Astrocyte (in vitro differentiated cells and primary cell): ENCODE measurements at regions not wholly inside any gene's neighbourhood (a gene's known extent, or its start where the extent isn't known, plus 50 kb on each side); places are given as distances from the start of the nearest gene placed in this dataset.

Experiments
- DNase-seq: peaks from one replicate; pipeline ENCODE4 v3.0.0-alpha.2; 2010; ENCODE audit warnings: low read depth
- FAIRE-seq: peaks from 2 replicates; lab custom pipeline; 2011; peaks lifted over from hg19 to GRCh38; lab: Jason Lieb, UNC
- H2AFZ ChIP-seq: 2 replicates; pipeline ENCODE4 v1.6.0; 2012; ENCODE audit warnings: low read depth, low read length, inconsistent platforms
- H3K27ac ChIP-seq: 2 replicates; pipeline ENCODE4 v1.5.1; 2011; ENCODE audit warnings: low read depth, low read length, inconsistent platforms
- H3K27me3 ChIP-seq: 2 replicates; pipeline ENCODE4 v1.6.0; 2011; ENCODE audit warnings: low read length, inconsistent platforms; ENCODE audit not compliant: insufficient read depth
- H3K36me3 ChIP-seq: 2 replicates; pipeline ENCODE4 v1.5.1; 2011; ENCODE audit warnings: low read length, inconsistent platforms; ENCODE audit not compliant: insufficient read depth
- H3K4me1 ChIP-seq: 2 replicates; pipeline ENCODE4 v1.5.1; 2011; ENCODE audit warnings: low read length, inconsistent platforms; ENCODE audit not compliant: insufficient read depth
- H3K4me2 ChIP-seq: 2 replicates; pipeline ENCODE4 v1.6.0; 2012; ENCODE audit warnings: low read length, inconsistent platforms
- H3K4me3 ChIP-seq: 2 replicates; pipeline ENCODE4 v1.5.1; 2011; ENCODE audit warnings: low read depth, mild to moderate bottlenecking, low read length, inconsistent platforms; ENCODE audit not compliant: insufficient read depth
- H3K79me2 ChIP-seq: 2 replicates; pipeline ENCODE4 v1.6.0; 2012; ENCODE audit warnings: mild to moderate bottlenecking, low read length, inconsistent platforms; ENCODE audit not compliant: insufficient read depth
- H3K9ac ChIP-seq: 2 replicates; pipeline ENCODE4 v1.6.0; 2012; ENCODE audit warnings: mild to moderate bottlenecking, low read length, inconsistent platforms
- H3K9me3 ChIP-seq: 2 replicates; pipeline ENCODE4 v1.5.1; 2012; ENCODE audit warnings: low read depth, mild to moderate bottlenecking, low read length, inconsistent platforms; ENCODE audit not compliant: insufficient read depth
- H4K20me1 ChIP-seq: 2 replicates; pipeline ENCODE4 v1.6.0; 2012; ENCODE audit warnings: low read length, inconsistent platforms; ENCODE audit not compliant: insufficient read depth
- H3K27ac Mint-ChIP-seq: one replicate; pipeline ENCODE4 v1.8.0; 2021; ENCODE audit warnings: mild to moderate bottlenecking, mixed read lengths; ENCODE audit not compliant: unreplicated experiment
- H3K27me3 Mint-ChIP-seq: one replicate; pipeline ENCODE4 v1.8.0; 2021; ENCODE audit warnings: low read depth, mixed read lengths; ENCODE audit not compliant: unreplicated experiment
- H3K36me3 Mint-ChIP-seq: one replicate; pipeline ENCODE4 v1.8.0; 2021; ENCODE audit warnings: low read depth, mixed read lengths; ENCODE audit not compliant: unreplicated experiment
- H3K4me1 Mint-ChIP-seq: one replicate; pipeline ENCODE4 v1.8.0; 2021; ENCODE audit warnings: low read depth, mixed read lengths; ENCODE audit not compliant: unreplicated experiment
- H3K4me3 Mint-ChIP-seq: one replicate; pipeline ENCODE4 v1.8.0; 2021; ENCODE audit warnings: mild to moderate bottlenecking, moderate library complexity, mixed read lengths; ENCODE audit not compliant: unreplicated experiment
- H3K9me3 Mint-ChIP-seq: one replicate; pipeline ENCODE4 v1.8.0; 2021; ENCODE audit warnings: mild to moderate bottlenecking, mixed read lengths; ENCODE audit not compliant: unreplicated experiment
- EZH2 ChIP-seq: IDR thresholded peaks from 2 replicates; pipeline ENCODE4 v1.6.1; 2012; ENCODE audit warnings: mild to moderate bottlenecking, low read length, inconsistent platforms; ENCODE audit not compliant: insufficient read depth
- TF ChIP-seq, protein P1 (sequence below): IDR thresholded peaks from 2 replicates; pipeline ENCODE4 v1.5.1; 2011; ENCODE audit warnings: low read depth, mild to moderate bottlenecking, inconsistent platforms, low read length, moderate library complexity; ENCODE audit not compliant: insufficient read depth

DNA sequence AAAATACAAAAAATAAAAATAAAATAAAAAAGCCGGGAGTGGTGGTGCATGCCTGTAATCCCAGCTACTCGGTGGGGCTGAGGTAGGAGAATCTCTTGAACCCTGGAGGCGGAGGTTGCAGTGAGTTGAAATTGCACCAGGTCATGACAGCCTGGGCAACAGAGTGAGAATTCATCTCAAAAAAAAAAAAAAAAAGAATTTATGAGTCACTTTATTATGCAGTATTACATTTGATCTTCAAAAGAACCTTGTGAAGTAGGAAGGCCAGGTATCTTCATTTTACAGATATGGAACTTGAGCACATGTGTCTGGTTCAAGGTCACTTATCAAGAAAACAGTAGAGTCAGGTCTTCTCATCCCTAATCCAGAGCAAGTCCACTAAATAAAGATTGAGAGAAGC is 459.4 kb upstream of the HNRNPA3 start:
- Histone ChIP-seq H2AFZ (no peak overlapping the region), H3K27me3 (no peaks in the 10 kb centered on the region), H3K36me3 (no peaks in the 10 kb centered on the region), H3K79me2 (no peaks in the 10 kb centered on the region), H3K4me3 (no peak overlapping the region), H3K4me1 (no peaks in the 10 kb centered on the region), H3K9me3 (no peaks in the 10 kb centered on the region), H3K27ac (no peak overlapping the region), H4K20me1 (no peaks in the 10 kb centered on the region), H3K4me2 (no peak overlapping the region), H3K9ac (no peak overlapping the region)
- TF ChIP-seq, protein P1, sequence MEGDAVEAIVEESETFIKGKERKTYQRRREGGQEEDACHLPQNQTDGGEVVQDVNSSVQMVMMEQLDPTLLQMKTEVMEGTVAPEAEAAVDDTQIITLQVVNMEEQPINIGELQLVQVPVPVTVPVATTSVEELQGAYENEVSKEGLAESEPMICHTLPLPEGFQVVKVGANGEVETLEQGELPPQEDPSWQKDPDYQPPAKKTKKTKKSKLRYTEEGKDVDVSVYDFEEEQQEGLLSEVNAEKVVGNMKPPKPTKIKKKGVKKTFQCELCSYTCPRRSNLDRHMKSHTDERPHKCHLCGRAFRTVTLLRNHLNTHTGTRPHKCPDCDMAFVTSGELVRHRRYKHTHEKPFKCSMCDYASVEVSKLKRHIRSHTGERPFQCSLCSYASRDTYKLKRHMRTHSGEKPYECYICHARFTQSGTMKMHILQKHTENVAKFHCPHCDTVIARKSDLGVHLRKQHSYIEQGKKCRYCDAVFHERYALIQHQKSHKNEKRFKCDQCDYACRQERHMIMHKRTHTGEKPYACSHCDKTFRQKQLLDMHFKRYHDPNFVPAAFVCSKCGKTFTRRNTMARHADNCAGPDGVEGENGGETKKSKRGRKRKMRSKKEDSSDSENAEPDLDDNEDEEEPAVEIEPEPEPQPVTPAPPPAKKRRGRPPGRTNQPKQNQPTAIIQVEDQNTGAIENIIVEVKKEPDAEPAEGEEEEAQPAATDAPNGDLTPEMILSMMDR: no peak
- no peak for TF ChIP-seq EZH2
- Mint-ChIP-seq H3K36me3 (no peaks in the 10 kb centered on the region), H3K27me3 (peaks cover 1% of the 10 kb centered on the region), H3K9me3 (no peaks in the 10 kb centered on the region), H3K4me1 (peaks cover 2% of the 10 kb centered on the region), H3K27ac (no peak overlapping the region), H3K4me3 (no peak overlapping the region)
- no peak for FAIRE-seq
- no peak for DNase-seq

DNA sequence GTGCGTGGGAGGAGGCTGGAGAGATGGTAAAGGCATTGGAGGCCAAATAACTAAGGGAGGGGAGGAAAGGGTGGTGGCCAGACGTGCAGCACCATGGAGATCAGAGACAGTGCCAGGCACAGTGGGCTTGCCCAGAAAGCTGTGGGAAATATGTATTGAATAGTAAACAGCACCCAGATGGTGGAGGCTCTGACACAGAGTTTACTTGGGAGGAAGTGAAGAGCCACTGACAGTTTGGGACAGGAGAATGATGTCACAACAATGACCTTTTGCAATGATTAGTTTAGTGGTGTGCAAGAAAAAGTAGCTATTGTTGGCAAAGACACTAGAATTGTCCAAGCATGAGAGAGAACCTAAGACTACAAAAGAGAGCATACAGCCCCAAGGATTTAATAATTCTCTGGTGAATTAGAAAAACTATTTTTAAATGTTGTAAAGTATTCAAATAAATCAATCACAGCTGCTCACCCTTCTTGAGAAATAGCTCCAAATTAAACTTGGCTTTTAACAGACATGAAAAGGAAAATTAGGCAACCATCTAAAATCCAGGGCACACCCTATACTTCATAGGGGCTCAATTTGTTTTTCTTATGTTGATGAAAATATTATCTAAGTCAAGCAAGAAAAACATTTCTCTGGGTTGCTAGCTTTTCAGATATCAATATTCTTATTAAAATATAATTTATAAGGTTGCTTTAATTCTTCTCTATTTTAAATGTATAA is 458.7 kb upstream of the HNRNPA3 start:
- Histone ChIP-seq H4K20me1 (no peaks in the 10 kb centered on the region), H2AFZ (no peak overlapping the region), H3K9ac (no peak overlapping the region), H3K4me3 (no peak overlapping the region), H3K27me3 (no peaks in the 10 kb centered on the region), H3K9me3 (no peaks in the 10 kb centered on the region), H3K4me2 (no peak overlapping the region), H3K27ac (no peak overlapping the region), H3K36me3 (no peaks in the 10 kb centered on the region), H3K79me2 (no peaks in the 10 kb centered on the region), H3K4me1 (no peaks in the 10 kb centered on the region)
- TF ChIP-seq, protein P1: no peak
- no peaks in the 10 kb centered on the region for H3K27me3 Mint-ChIP-seq
- H3K4me1 Mint-ChIP-seq: peaks cover 2% of the 10 kb centered on the region
- DNase-seq (no peak), FAIRE-seq (no peak)
- H3K9me3 Mint-ChIP-seq: no peaks in the 10 kb centered on the region
- H3K36me3 Mint-ChIP-seq: no peaks in the 10 kb centered on the region
- H3K27ac Mint-ChIP-seq: no peak overlapping the region
- no peak overlapping the region for H3K4me3 Mint-ChIP-seq

- no peak for FAIRE-seq
Observed at GRCh38 chr2:176755537-176756135, 457.0 kb upstream of the HNRNPA3 start.

More at GRCh38 chr2:176755537-176756135, 457.0 kb upstream of the HNRNPA3 start:
- H3K4me2 ChIP-seq: no peak overlapping the region
- no peaks in the 10 kb centered on the region for H3K79me2 ChIP-seq
- H3K9me3 ChIP-seq: no peaks in the 10 kb centered on the region
- no peak overlapping the region for H3K4me3 Mint-ChIP-seq
- H3K4me1 Mint-ChIP-seq: peaks cover 2% of the 10 kb centered on the region
- H3K27ac Mint-ChIP-seq: no peak overlapping the region
- no peaks in the 10 kb centered on the region for H3K36me3 Mint-ChIP-seq
- H3K4me1 ChIP-seq: no peaks in the 10 kb centered on the region
- no peaks in the 10 kb centered on the region for H3K36me3 ChIP-seq
- H2AFZ ChIP-seq: no peak overlapping the region
- no peaks in the 10 kb centered on the region for H4K20me1 ChIP-seq
- no peak overlapping the region for H3K9ac ChIP-seq
- no peaks in the 10 kb centered on the region for H3K9me3 Mint-ChIP-seq
- no peaks in the 10 kb centered on the region for H3K27me3 Mint-ChIP-seq
- TF ChIP-seq EZH2: no peak
- TF ChIP-seq, protein P1: no peak
- no peaks in the 10 kb centered on the region for H3K27me3 ChIP-seq
- no peak overlapping the region for H3K27ac ChIP-seq
- DNase-seq: no peak
- H3K4me3 ChIP-seq: no peak overlapping the region
